ENCODE measurements at regions not wholly inside any gene's neighbourhood (a gene's known extent, or its start where the extent isn't known, plus 50 kb on each side); places are given as distances from the start of the nearest gene placed in this dataset.

DNA sequence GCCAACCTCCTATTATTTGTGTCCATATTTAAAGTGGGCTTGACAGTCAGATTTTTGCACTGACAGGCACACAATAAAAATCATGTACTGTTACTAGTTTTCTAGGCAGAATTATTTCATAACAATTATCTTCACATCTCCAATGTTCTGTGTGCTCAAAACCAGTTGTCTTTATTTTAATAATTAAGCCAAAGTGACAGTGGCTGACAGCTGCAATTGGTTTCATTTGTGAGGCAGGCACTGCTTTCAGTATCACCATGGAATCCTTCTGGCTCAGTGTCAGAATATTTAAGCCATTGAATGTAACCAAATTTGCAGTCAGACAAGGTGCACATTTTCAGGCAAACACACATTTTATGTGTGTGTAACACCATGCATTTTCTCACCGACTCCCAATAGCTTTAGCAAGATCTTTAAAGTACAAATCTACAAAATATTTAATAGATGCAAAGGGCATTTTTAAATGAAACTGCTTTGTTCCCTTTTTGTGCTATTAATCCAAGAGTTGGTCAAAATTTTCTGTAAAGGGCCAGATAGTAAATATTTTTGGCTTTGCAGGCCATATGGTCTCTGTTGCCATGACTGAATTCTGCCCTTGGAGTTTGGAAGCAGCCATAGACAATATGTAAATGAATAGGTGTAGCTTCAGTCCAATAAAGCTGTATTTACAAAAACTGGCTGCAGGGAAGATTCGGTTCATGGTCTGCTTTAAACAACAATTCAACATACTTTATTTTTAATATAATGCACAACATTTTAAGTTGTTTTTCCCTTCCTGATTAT is 486.0 kb downstream of the KCNJ2 start:
- DNase-seq (ENCODE audit: low spot score), result no peak

DNA sequence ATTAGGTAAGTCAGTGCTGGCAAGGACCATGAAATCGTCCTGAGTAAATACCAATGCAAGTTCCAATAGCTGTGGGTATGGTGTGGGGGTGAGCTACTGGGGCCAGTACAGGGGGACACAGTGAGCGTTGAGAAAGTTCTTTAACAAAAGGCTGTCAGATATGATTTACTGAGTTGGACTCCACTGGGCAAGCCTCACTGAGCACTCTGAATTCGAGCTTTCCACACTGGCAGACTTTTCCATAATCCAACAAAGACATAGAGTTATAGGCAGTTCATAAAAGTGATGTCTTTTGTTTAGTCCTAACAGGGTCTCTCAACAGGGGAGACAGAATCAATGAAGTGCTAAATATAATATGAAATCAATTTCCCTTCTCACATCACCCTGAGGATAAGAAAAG is 489.0 kb downstream of the KCNJ2 start:
- DNase-seq (ENCODE audit: low spot score), result no peak

DNA sequence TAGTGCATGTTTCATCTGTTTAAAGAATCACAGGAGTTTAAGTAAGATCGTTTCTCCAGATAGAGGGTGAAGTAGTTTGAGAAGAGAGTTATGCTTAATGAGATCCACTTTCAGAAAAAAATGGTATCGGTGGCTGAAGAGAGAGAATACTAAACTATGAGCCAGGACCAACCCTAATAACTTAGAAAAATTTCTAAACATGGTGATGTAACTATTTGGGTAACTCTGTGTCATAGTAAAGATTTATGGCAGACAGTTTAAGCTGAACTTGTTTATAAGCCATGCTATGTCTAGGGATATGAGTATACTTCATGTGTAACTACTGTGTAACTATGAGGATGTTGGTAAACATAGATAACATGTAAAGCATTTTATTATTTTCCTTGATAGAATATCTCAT is 489.5 kb downstream of the KCNJ2 start:
- no peak for DNase-seq (ENCODE audit: low spot score)

DNA sequence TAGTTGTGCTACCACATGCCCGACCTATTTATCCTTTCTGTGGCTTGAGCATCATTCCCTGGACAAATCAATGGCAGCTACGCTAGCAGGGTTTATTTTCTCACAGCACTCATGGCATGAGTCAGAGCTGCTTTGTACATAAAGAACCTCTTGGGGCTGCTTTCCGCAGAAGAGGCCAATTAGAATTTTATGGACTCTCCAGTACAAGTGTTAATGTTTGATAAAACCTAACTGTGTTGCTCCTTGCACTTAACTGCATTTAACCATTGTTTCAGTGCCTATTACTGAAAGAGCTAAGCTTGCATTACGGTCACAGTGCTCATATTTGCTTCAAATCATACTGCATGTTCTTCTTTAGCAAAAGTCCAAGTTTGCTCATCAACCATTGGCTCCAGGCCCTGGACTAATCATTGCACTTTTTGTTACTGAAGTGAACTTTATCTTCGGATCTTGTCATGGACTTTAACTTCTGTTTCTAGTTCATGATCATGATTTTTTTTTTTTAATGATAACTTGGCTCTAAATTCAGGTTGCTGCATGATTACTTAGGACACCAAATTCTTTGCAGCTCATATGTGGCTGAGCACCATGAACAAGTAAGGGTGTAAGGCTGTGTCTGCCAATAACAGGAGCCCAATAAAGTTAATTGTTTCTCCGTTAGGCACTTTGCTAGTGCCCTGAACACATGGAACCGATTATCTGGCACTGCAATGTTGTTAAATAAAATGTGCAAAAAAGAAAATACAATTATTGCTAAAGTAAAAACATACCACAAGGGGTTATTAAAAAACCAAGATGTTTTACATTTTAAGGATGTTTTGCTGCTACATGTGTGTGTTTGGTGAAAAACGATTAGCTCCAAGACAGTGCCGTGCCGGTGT is 492.2 kb downstream of the KCNJ2 start:
- no peak for DNase-seq (ENCODE audit: low spot score)

DNA sequence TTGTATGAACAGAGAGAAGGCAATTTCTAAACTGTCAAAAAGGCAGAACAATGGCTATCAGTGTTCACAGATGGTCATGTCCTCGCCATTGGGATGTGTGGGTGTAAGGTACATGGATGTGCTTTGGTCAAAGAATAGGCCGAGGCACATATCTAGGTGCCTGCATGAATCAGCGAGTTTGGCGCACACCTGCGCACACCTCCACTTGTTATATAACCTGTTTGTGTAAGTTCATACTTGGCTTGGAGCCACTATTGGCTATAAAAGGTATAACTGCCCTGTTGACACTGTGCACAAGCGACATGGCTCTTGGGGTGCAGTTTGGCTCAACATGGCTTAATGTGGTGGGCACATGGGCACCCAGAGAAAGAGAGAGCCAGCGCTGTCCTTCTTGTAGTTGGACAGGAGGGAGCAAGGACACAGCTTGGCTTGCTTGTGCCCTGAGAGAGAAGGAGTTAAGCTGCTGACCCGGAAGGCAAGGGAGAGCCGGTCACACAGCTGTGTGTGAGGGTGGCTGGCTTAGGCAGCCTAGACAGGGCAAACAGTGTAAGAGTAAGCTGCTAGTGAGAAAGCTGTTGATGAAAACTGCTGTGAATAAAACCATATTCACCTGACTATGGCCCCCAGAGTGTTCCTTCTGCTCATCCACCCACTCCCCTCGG is 499.1 kb downstream of the KCNJ2 start:
- DNase-seq (ENCODE audit: low spot score), result no peak

DNA sequence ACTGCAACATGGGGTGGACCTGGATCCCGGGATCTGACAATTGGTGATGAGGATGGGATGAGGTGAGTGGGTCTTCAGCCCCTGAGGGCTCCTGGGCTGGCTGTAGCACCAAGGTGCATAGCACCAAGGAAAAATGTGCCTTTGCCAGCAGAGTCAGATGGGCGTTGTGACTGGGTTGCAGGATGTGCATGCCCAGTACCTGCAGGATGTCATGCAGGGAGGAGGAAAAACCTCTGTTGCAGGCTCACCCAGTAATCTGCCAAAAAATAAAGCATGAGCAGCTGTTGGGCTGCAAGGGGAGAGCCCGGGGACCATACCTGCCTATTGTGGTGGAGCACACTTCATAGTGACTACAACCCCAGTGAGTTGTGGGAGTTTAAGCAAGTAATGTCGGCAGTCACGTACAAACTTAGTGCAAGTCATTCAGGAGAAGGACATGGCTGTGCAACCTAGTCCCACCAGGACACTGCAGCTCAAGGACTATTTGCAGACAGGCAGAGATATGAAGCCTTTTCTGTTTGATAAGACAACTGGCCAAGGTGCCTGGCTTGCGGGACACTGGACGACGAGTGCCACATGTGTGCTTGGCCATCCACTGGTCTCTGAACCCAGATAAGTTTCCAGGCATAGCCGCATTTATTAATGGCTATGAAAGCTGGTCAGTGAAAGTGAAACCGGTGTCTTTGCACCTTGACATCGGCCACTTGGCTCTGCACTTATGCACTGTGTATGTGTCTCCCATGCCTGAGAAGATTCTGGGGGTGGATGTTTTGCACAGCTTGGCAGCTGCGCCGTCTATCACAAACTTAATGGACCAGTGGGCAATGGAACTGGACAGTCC is 499.8 kb downstream of the KCNJ2 start:
- no peak for DNase-seq (ENCODE audit: low spot score)

DNA sequence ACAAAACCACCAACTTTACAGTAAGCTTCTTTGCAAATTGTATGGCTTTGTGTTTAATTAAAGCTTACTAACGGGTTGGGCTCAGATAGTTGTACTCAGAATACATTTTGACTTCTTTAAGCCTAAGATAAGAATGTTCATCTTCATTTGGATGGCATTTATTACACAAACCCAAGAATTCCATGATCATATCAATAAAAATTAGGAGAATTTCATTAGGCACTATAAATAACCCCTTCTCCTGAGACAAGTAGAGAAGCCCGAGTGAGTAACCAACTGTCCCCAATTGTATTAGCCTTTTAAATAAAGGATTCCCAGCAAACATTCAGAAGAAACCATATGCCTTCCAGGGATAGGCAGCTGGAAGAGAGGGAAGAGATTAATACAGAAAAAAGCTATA is 504.7 kb downstream of the KCNJ2 start:
- DNase-seq (ENCODE audit: low spot score), result no peak

DNA sequence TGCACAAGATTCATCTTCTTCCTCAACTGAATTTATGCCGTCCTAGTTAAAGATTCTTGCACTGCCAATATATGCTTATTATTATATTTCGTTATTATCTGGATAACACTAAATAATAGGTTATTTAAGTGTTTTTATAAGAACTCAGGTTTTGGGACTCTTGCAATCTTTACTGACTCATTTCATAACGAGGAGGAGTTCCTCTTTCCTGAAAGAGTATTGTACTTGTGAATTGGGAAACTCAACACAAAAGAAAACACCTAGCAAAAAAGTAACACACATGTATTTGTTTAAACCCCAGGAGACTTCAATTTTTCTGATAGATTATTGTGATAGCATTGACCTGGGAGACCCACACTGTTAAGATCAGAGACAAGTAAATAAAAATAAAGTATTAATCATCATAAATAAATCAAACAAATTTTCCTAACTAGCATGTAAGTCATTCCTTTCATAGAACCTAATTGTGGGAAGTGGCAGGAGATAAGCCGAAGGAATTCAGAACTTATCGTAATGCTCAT is 505.8 kb downstream of the KCNJ2 start:
- DNase-seq (ENCODE audit: low spot score), result no peak

DNA sequence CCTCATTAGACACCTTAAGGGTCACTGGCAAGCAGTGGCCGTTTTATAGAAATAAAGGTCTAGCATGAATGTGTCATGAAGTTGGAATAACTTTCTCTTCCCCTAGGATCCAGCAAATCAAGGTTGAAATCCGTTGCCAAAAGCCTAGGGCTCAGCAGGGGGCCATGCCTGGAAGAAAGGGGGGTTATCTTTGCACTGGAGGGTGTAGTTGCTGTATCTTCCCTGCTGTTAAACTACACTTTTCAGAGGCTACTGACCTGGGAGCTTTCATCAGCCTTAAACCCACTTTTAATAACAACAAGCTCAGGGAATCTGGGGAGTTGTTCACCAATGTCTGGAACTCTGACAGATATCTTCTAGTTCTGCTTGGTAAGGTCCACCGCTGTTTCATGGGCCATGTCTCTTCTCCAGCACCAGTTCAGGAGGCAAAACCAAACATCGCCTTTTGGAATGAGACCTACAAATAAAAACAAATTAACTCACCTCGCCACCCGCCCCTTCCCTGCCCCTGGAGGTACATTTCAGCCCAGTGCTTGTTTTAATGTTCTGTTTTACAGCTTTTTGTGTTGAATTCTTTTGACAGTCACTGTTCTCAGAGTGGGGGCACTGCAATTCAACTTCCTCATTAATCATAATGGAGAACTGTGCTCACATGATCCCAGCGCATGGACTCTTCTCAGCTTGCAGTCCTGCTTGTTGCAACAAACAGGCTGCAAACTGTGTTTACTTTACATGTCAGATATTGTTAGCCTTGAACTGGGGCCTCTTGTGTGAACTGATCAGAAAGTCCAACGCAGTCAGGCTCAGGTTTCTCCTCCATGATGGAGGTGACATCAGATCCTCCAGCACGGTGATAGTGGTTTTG is 508.7 kb downstream of the KCNJ2 start:
- DNase-seq (ENCODE audit: low spot score), result no peak

DNA sequence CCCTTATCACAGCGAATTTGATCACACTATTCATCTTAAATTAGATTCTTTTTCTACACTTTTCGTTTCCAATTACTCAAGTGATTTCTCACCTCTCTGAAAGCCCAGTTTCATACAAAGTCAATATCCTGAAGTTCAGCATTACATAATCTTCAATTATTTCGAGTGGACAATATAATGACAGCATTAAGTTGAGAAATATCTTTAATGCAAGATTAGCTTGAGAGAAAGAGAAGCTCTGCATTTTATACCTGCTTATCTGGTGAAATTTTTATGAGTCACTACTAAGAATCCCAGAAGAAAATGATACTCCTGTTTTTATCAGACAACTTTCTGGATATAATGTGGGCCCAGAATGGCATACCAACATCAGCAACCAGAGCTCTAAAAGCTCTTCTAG is 509.6 kb downstream of the KCNJ2 start:
- DNase-seq (ENCODE audit: low spot score), result no peak

DNA sequence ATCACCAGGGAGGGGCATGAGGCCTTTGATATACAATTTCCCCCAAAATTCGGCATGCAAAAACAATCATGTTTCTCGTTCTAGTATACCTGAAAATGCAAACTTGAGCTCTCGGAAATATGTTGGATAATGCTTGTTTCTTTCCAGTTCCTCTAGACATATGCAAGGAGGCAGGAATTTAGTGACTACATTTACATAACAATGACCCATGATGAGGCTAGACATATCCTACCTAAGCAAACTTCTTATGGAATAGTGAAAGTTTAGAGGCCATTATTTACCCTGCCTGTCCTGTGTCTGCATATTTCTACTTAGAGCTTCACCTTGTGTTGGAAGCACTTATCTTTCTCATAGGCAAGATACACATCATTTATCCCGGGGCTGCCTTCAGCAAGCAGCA is 514.6 kb downstream of the KCNJ2 start:
- no peak for DNase-seq (ENCODE audit: low spot score)

DNA sequence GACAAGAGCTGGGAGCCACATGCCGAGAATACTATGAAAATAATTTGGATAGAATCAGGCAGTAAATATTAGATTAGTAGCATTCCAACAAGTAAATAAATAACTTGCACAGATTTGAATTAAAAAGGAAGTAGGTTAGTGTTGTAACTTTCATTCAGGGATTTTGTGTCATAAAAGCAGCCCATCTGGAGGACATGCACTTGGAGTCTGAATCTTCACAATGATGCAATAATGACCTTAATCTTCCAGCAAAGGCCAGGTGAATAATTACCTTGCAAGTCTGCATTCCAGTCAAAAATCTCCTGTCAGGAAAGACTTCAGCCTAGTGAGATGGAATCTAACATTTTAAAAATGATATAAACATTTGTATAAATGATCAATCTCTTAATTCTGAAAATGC is 518.1 kb downstream of the KCNJ2 start:
- no peak for DNase-seq (ENCODE audit: low spot score)

DNA sequence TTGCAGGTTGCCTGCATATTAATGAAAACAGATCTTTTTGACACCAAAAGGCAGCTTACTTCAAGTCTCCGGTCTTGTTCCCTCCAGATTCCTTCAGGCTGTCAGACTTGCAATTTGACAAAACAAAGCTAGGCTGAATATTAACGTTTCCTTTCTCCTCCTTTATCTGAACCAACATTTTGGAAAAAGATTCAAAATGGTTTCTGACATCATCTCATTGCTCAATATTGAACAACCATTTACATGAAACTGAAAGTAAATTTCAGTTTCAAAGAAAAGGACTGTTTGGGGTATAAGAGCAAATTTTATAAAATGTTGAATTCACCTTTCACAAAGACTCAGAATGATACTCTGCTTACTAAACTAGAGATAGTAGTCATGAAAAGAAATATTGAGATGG is 521.8 kb downstream of the KCNJ2 start:
- no peak for DNase-seq (ENCODE audit: low spot score)

DNA sequence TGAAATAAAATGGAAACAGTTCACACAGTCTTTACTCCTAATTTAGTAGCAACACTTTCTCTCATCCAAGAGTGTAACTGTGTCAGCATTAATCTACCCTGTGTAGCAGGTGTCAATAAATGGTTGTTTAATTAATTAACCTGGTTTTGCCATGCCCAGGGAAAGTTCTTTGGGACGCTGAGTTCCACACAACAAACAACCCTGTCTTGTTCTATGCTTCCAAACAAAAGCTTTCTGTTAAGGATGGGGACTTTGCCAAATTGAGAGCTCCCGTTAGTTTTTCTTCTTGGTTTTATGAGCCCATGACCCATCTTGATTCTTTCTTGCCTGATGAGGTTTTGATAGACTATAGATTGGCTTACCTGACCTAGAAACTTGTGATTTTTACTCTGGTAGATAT is 530.1 kb downstream of the KCNJ2 start:
- no peak for DNase-seq (ENCODE audit: low spot score)

DNA sequence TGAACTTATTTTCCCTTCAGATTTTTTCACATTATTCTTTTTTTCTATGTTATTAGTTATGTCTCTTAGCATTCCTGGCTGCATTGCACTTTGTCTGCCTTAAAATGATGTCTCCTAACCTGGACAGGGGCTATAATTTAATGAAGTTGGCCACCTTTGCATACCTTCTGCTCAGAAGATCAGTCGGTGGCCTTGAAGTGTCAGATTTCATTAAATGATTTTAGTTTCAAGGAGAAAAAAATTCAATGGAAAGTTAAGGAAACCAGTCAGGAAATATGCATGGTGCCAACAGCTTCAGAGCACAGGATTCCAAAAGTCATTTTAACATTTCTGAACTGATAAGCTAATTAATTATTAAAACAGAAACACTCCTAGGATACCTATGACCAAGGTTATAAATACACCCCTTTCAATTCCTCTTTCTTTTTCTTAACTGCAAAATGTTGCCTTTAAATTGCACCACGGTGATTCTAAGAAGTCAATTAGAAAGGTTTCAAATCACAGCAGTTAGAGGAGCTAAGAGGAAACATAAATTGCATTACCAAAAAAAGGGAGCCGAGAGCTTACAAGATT is 533.4 kb downstream of the KCNJ2 start:
- no peak for DNase-seq (ENCODE audit: low spot score)

DNA sequence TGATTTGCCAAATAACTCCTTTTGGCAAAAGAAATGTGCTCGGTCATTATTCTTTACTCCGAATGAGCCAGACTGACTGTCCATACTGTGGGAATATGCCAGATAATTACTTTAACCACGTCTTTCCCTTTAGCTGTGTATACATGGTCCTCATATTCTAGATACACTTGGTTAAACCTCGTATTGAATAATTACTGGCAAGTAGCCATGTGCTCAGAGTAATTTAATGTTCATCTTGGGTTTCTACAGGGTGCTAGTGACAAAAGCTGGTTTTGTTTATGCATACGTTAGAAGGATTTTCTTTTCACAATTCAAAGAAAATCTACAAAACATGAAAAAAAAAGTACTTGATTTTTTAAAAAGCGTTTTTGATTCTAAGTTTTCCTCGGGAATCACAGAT is 540.3 kb downstream of the KCNJ2 start:
- DNase-seq (ENCODE audit: low spot score), result no peak

DNA sequence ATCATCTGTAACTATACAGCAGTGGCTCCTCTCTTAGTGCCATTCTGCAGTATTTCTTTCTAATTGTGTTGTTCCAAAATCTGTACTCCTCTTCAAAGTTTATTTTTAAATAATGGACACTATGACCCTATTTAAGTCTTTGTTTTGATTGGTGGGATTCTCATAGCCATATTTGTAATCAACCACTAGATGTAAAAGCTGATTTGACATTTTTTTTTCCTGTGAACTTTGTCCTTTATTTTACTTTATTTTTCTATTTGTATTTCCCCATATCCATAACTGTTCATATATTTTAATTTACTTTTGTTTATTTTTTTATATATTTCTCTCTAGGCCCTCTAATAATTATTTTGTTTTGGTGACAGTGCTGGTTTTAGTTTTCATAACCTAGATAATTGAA is 544.4 kb downstream of the KCNJ2 start:
- no peak for DNase-seq (ENCODE audit: low spot score)

DNA sequence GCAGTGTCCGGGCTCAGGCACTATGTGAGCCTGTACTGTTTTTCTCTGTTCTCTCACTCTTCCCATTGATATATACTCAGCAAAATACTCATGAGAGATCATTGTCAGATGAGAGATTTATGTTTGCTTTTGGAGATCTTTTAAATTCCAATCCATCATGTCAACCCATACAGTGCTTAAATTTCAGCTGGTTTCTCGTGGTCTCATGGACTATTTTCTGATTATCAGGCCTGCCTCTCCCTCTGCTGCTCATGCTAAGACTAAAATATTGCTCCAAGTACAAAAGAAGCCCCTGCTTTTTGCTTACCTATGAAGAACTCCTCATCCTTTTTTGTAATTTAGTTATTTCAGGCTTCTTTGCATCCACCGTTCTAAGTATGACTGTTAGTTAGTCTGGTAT is 547.2 kb downstream of the KCNJ2 start:
- DNase-seq (ENCODE audit: low spot score), result no peak

DNA sequence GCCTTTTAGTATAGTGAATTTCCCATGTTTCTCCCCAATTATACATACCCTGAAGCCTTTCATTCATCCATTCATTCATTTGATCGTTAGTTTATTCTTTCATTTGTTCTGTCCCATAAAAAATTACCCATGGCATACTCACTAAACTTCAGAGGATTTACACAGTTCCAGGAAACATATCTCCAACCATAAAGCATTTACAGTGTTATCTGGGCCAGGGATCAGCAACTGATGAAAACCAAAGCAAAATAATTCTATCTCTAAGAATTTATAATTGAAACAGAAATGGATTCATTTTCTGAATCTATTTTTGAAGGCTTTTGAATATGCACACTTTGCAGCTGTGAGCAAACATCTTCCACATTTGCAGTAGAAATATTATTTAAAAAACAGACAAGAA is 547.7 kb downstream of the KCNJ2 start:
- DNase-seq (ENCODE audit: low spot score), result no peak

DNA sequence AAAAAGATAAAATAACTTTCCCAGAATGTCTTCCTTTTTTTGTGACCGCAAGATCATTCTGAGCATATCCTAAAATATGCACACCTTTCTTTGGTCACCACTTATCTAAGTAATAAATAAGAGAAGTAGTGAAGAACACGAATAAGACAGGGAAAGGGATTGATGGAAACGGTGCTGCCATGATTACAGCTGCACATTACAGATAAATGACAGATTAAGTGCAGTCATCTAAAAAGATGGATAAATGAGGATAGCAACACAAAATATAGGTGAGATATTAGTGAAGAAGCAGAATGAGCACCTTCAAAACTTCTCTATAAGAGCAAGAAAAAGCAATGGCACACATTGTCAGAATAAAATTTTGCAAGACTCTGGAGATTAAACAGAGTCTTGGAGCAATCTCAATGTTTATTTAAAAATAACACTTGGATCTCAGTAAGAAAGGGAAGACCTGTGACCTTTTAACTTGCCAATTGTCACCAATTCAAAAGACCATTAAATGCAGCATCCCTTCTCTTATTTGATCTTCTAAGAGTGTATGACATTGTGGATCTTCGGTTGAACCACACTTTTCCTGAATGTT is 567.1 kb downstream of the KCNJ2 start:
- no peak for DNase-seq (ENCODE audit: low spot score)
